GM12892 (cell line): ENCODE measurements at regions not wholly inside any gene's neighbourhood (a gene's known extent, or its start where the extent isn't known, plus 50 kb on each side); places are given as distances from the start of the nearest gene placed in this dataset.

Experiments used
- POLR2A ChIP-seq: IDR thresholded peaks from 2 replicates; pipeline ENCODE4 v1.6.1; 2011; ENCODE audit warnings: low read depth, low read length, control low read depth
- TAF1 ChIP-seq: IDR thresholded peaks from 2 replicates; pipeline ENCODE4 v1.6.1; 2011; ENCODE audit warnings: low read depth, mild to moderate bottlenecking, control low read depth, low read length, borderline replicate concordance

DNA sequence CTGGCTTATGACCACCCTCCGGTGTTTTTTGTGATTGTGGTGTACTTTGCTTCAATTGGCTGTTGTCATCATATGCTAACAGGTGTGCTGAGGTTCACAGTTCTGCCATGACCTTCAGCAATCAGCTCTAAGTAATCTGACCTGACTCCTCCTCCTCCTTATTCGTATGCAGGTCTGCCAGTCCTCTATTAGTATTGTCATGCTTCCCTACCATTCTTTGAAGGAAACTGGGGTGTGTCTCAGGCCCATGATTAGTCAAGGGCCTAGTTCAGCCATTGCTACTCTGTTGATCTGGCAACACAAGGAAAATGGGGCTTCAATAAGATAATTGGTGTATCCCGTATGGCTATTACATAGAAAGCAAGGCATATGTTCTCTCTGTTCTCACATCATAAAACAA is 332.3 kb upstream of the DPYD start:
- TF ChIP-seq TAF1 (no peak), POLR2A (no peak)
